Mesothelial cell of epicardium (in vitro differentiated cells): ENCODE measurements at regions not wholly inside any gene's neighbourhood (a gene's known extent, or its start where the extent isn't known, plus 50 kb on each side); places are given as distances from the start of the nearest gene placed in this dataset.

Source experiments
- DNase-seq, 2 experiments: peaks; one replicate each; pipeline ENCODE4 v3.0.0; 2021; ENCODE audit warnings: low spot score in 2 of 2; ENCODE audit not compliant: unreplicated experiment in 2 of 2
- H3K27ac Mint-ChIP-seq: 2 replicates; pipeline ENCODE4 v1.8.0; 2021; ENCODE audit warnings: mixed read lengths
- H3K27me3 Mint-ChIP-seq: 2 replicates; pipeline ENCODE4 v1.8.0; 2021; ENCODE audit warnings: low read depth, mixed read lengths
- H3K36me3 Mint-ChIP-seq: 2 replicates; pipeline ENCODE4 v1.8.0; 2021; ENCODE audit warnings: mixed read lengths
- H3K4me1 Mint-ChIP-seq: 2 replicates; pipeline ENCODE4 v1.8.0; 2021; ENCODE audit warnings: mixed read lengths
- H3K4me3 Mint-ChIP-seq: 2 replicates; pipeline ENCODE4 v1.8.0; 2021; ENCODE audit warnings: mild to moderate bottlenecking, moderate library complexity, mixed read lengths
- H3K9me3 Mint-ChIP-seq: 2 replicates; pipeline ENCODE4 v1.8.0; 2021; ENCODE audit warnings: mixed read lengths
- TF ChIP-seq, protein P1 (sequence below): fragments of 200-600 bp; sonication (generic); IDR thresholded peaks from one replicate; pipeline ENCODE4 v1.5.0; 2021; ENCODE audit warnings: antibody characterized with exemption; ENCODE audit not compliant: unreplicated experiment

DNA sequence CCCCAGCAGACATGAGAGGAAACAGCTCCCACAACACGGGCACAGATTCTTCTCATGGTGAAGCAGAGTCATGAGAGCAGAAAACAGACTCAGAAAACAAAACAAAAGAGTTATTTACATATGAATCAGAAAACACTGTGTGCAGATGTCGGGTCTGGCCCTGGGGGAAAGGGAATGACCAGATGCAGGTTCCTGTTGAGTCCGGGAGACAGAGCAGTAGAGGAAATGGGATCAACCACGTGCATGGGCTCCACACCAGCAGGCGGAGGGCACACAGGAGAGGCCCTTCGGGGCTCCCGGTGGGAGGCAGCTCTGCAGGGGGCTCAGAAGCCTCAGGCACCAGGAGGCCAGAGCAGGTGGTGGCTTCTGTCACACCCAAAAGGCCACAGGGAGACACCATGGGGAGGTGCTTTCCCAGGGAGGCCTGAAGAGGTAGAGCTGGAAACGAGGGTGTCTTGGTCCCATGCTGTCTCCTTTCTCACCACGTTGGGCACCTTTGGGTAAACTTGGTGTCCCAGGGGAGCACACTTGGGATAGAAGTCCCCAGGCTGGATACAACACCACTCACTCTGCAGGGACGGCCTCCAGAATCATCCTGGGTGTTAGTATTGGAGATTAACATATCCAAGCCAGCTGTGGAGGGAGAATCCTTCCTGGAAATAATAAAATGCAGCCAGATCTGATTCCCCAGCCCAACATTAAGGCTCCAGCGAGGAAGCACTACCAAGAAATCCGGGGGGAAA is 764.7 kb downstream of the BRD1 start:
- H3K27ac Mint-ChIP-seq: no peak overlapping the region
- no peak overlapping the region for H3K4me3 Mint-ChIP-seq
- DNase-seq: no peak
- H3K36me3 Mint-ChIP-seq: no peaks in the 10 kb centered on the region
- H3K9me3 Mint-ChIP-seq: no peaks in the 10 kb centered on the region
- peaks cover 43% of the 10 kb centered on the region for H3K27me3 Mint-ChIP-seq
- TF ChIP-seq, protein P1, sequence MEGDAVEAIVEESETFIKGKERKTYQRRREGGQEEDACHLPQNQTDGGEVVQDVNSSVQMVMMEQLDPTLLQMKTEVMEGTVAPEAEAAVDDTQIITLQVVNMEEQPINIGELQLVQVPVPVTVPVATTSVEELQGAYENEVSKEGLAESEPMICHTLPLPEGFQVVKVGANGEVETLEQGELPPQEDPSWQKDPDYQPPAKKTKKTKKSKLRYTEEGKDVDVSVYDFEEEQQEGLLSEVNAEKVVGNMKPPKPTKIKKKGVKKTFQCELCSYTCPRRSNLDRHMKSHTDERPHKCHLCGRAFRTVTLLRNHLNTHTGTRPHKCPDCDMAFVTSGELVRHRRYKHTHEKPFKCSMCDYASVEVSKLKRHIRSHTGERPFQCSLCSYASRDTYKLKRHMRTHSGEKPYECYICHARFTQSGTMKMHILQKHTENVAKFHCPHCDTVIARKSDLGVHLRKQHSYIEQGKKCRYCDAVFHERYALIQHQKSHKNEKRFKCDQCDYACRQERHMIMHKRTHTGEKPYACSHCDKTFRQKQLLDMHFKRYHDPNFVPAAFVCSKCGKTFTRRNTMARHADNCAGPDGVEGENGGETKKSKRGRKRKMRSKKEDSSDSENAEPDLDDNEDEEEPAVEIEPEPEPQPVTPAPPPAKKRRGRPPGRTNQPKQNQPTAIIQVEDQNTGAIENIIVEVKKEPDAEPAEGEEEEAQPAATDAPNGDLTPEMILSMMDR: no peak
- H3K4me1 Mint-ChIP-seq: no peaks in the 10 kb centered on the region

DNA sequence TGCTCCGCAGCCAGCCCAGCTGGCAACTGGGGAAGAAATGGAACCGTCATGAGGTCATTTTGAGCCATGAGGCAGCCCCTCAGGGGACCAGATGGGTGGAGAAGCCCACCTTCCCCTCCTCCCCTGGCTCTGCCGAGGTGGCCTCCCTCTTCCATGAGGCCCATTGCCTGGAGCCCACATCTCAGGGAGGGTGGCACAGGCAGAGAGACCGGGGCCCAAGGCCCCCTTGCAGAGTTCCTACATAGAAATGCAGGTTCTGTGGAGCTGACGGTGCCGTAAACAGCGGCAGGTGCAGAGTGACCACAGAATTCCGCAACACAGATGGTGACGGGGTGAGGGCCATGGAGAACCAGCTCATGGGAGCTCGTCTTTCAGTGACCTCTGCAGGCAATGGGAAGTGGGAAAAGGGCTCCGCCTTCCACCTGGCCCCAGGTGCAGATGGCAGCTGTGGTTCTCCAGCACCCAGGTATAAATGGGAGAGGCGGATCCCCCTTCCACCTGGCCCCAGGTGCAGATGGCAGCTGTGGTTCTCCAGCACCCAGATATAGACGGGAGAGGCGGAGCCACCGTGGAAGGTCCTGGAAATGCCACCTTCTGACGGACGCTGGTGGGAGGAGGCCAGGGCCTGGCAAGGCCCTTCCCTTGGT is 765.4 kb downstream of the BRD1 start:
- H3K27ac Mint-ChIP-seq: no peak overlapping the region
- no peaks in the 10 kb centered on the region for H3K4me1 Mint-ChIP-seq
- H3K36me3 Mint-ChIP-seq: no peaks in the 10 kb centered on the region
- H3K27me3 Mint-ChIP-seq: peaks cover 48% of the 10 kb centered on the region
- H3K9me3 Mint-ChIP-seq: no peaks in the 10 kb centered on the region
- H3K4me3 Mint-ChIP-seq: no peak overlapping the region
- TF ChIP-seq, protein P1: no peak
- no peak for DNase-seq

DNA sequence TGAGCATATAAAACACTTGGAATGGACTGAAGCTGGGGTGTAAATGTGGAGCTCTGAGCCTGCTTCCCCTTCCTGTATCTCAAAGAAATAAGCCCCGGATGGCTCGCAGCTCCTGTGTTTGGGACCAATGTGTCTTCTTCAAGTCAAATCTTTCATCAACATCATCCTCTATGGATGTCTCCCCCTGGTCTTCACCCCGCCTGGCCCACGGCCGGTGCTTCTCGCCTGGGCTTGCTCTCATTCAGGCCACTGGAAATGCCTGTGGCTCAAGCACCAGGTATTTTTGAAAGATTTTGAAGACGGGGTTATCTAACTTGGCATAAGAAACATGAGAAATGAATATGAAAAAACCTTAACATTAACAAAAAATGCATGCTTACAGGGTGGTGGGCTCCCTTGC is 769.8 kb downstream of the BRD1 start:
- H3K4me3 Mint-ChIP-seq: no peak overlapping the region
- peaks cover 51% of the 10 kb centered on the region for H3K27me3 Mint-ChIP-seq
- no peaks in the 10 kb centered on the region for H3K36me3 Mint-ChIP-seq
- DNase-seq: no peak
- TF ChIP-seq, protein P1: no peak
- no peak overlapping the region for H3K27ac Mint-ChIP-seq
- no peaks in the 10 kb centered on the region for H3K9me3 Mint-ChIP-seq
- no peaks in the 10 kb centered on the region for H3K4me1 Mint-ChIP-seq

DNA sequence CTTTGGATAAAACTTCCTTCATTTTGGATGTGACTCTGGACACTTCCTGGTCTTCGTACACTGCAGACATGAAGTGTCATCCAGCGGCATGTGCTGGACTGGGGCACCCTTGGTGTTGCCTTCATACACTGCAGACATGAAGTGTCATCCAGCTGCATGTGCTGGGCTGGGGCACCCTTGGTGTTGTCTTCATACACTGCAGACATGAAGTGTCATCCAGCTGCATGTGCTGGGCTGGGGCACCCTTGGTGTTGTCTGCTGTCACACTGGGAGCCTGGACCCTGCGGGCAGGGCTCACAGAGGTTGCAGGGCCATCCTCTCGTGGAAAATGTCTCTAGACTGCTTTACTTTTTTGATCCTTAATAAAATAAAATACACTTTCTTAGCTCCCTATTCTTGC is 771.4 kb downstream of the BRD1 start:
- no peak for DNase-seq
- peaks cover 40% of the 10 kb centered on the region for H3K27me3 Mint-ChIP-seq
- TF ChIP-seq, protein P1: no peak
- H3K27ac Mint-ChIP-seq: no peak overlapping the region
- no peaks in the 10 kb centered on the region for H3K4me1 Mint-ChIP-seq
- H3K9me3 Mint-ChIP-seq: no peaks in the 10 kb centered on the region
- H3K4me3 Mint-ChIP-seq: no peak overlapping the region
- H3K36me3 Mint-ChIP-seq: no peaks in the 10 kb centered on the region

DNA sequence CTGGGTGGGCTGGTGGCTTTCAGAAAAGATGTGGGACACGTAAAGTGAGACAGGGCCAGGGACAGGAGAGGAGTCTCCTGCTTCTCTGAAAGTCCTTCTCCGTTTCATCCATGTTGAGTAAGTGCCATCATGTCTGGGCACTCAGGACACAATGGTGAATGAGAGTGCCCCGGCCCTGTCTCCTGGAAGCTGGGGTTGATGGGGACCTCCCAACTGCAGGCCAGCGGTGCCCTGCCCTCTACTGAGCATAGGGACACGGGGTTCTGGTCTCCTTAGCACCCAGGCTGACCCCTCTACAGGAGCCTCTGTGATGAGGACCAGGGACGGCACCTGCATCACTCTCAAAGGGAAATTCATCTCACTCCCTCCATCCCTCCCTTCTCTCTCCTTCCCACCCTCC is 772.3 kb downstream of the BRD1 start:
- TF ChIP-seq, protein P1: no peak
- Mint-ChIP-seq H3K27ac (no peak overlapping the region), H3K36me3 (no peaks in the 10 kb centered on the region), H3K27me3 (peaks cover 40% of the 10 kb centered on the region), H3K4me3 (no peak overlapping the region), H3K4me1 (no peaks in the 10 kb centered on the region), H3K9me3 (no peaks in the 10 kb centered on the region)
- DNase-seq: no peak
